ENCODE measurements at regions not wholly inside any gene's neighbourhood (a gene's known extent, or its start where the extent isn't known, plus 50 kb on each side); places are given as distances from the start of the nearest gene placed in this dataset.

- no peak overlapping the region for H2BK20ac ChIP-seq (ENCODE audit: low read depth, low read length, poor library complexity, severe bottlenecking)
- no peaks in the 10 kb centered on the region; the same call in 1 of the 2 replicates for H3K27me3 Mint-ChIP-seq (ENCODE audit: low read depth)
- H4K5ac ChIP-seq (ENCODE audit: insufficient read length, low read depth, low read length): no peak overlapping the region
- no peak overlapping the region for H3K18ac ChIP-seq (ENCODE audit: insufficient read length, low read depth, low read length)
- no peak overlapping the region for H3K4me3 Mint-ChIP-seq
- H3K14ac ChIP-seq (ENCODE audit: insufficient read depth, low read length): no peak overlapping the region
- no peaks in the 10 kb centered on the region for H3K27me3 ChIP-seq (ENCODE audit: insufficient read depth, low read length)
- H2BK12ac ChIP-seq (ENCODE audit: insufficient read length, low read depth, low read length): no peak overlapping the region
- peaks cover 34 to 42% of the 10 kb centered on the region in 2 experiments for H3K4me1 Mint-ChIP-seq
- TF ChIP-seq, protein P1, sequence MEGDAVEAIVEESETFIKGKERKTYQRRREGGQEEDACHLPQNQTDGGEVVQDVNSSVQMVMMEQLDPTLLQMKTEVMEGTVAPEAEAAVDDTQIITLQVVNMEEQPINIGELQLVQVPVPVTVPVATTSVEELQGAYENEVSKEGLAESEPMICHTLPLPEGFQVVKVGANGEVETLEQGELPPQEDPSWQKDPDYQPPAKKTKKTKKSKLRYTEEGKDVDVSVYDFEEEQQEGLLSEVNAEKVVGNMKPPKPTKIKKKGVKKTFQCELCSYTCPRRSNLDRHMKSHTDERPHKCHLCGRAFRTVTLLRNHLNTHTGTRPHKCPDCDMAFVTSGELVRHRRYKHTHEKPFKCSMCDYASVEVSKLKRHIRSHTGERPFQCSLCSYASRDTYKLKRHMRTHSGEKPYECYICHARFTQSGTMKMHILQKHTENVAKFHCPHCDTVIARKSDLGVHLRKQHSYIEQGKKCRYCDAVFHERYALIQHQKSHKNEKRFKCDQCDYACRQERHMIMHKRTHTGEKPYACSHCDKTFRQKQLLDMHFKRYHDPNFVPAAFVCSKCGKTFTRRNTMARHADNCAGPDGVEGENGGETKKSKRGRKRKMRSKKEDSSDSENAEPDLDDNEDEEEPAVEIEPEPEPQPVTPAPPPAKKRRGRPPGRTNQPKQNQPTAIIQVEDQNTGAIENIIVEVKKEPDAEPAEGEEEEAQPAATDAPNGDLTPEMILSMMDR (conservative IDR thresholded peaks at IDR 0.05): no peak
- H2BK120ac ChIP-seq (ENCODE audit: low read depth, low read length, poor library complexity, severe bottlenecking): no peak overlapping the region
- no peak overlapping the region for H4K8ac ChIP-seq (replicated peaks; ENCODE audit: insufficient read length, low read depth, low read length)
- H2AFZ ChIP-seq (ENCODE audit: low read length): no peak overlapping the region
- peaks cover 3 to 4% of the 10 kb centered on the region in 2 experiments; a peak in 4 of 5 replicates for H3K9me3 Mint-ChIP-seq
- H3K4ac ChIP-seq (ENCODE audit: low read depth, low read length): no peak overlapping the region
- no peak overlapping the region for H2AK5ac ChIP-seq (ENCODE audit: insufficient read length, low read length)
- no peak overlapping the region for H3K4me2 ChIP-seq (ENCODE audit: insufficient read depth, insufficient read length, low read length)
- no peak overlapping the region for H2BK5ac ChIP-seq (ENCODE audit: insufficient read length, low read length)
- H3K23me2 ChIP-seq (ENCODE audit: insufficient read length, low read depth, low read length, poor library complexity, severe bottlenecking): no peaks in the 10 kb centered on the region
- H3T11ph ChIP-seq (ENCODE audit: low read length): no peak overlapping the region
- no peak overlapping the region for H3K23ac ChIP-seq (ENCODE audit: insufficient read length, low read depth, low read length)
- no peak overlapping the region for H3K27ac ChIP-seq (ENCODE audit: insufficient read length, low read depth, low read length)
- H3K36me3 Mint-ChIP-seq (ENCODE audit: insufficient read depth in 1 of 3, low read depth in 3 of 3): peaks cover 0 to 6% (median 0%) of the 10 kb centered on the region in 3 experiments; a peak in 2 of 7 replicates
- H4K20me1 ChIP-seq (ENCODE audit: control insufficient read depth, insufficient read depth, insufficient read length): no peaks in the 10 kb centered on the region
- no peak for DNase-seq
- H3K27ac Mint-ChIP-seq: peak overlapping the region; percentile 13 to 86 (median 83); a peak in 4 of 7 replicates
- H3K9me3 ChIP-seq (ENCODE audit: control insufficient read depth, low read depth, low read length): no peaks in the 10 kb centered on the region
- no peaks in the 10 kb centered on the region for H3K79me1 ChIP-seq (ENCODE audit: insufficient read depth, low read depth, low read length, poor library complexity, severe bottlenecking)
- no peaks in the 10 kb centered on the region for H3K79me2 ChIP-seq (ENCODE audit: insufficient read depth, low read length)
- no peak overlapping the region for H3K9ac ChIP-seq (ENCODE audit: extremely low read depth, insufficient read length, low read length)
- H4K91ac ChIP-seq (ENCODE audit: insufficient read length, low read depth, low read length): no peak overlapping the region
- WGBS (ENCODE audit: extremely low coverage, insufficient read length, low lambda C conversion rate): no CpG with 5 or more reads among the region's 1 CpG
- H3K4me1 ChIP-seq (ENCODE audit: insufficient read depth, low read length): peaks cover 17% of the 10 kb centered on the region
- H2BK15ac ChIP-seq (ENCODE audit: low read depth, low read length): no peak overlapping the region
- H3K56ac ChIP-seq (ENCODE audit: insufficient read length, low read depth, low read length): no peak overlapping the region
These were observed 104.9 kb upstream of the DHX15 start for GRCh38 chr4:24689212-24689611.

Data from H9 (cell line).